Nephron progenitor cell (in vitro differentiated cells): ENCODE measurements at regions not wholly inside any gene's neighbourhood (a gene's known extent, or its start where the extent isn't known, plus 50 kb on each side); places are given as distances from the start of the nearest gene placed in this dataset.
A peak's percentile ranks its signal among the peaks of the same experiment; 100 is the strongest.

Source experiments
- DNase-seq: peaks from one replicate; pipeline ENCODE4 v3.0.0; 2021
- H3K27ac Mint-ChIP-seq: 2 replicates; pipeline ENCODE4 v1.8.0; 2021; ENCODE audit warnings: mild to moderate bottlenecking, moderate library complexity, mixed read lengths
- H3K27me3 Mint-ChIP-seq: 2 replicates; pipeline ENCODE4 v1.8.0; 2021; ENCODE audit warnings: mild to moderate bottlenecking, low read depth, mixed read lengths; ENCODE audit not compliant: poor library complexity
- H3K36me3 Mint-ChIP-seq: 2 replicates; pipeline ENCODE4 v1.8.0; 2021; ENCODE audit warnings: low read depth, mixed read lengths
- H3K4me1 Mint-ChIP-seq: 2 replicates; pipeline ENCODE4 v1.8.0; 2021; ENCODE audit warnings: mixed read lengths
- H3K4me3 Mint-ChIP-seq: 2 replicates; pipeline ENCODE4 v1.8.0; 2021; ENCODE audit warnings: mild to moderate bottlenecking, moderate library complexity, mixed read lengths
- H3K9me3 Mint-ChIP-seq: 2 replicates; pipeline ENCODE4 v1.8.0; 2021; ENCODE audit warnings: mild to moderate bottlenecking, moderate library complexity, mixed read lengths
- TF ChIP-seq, protein P1 (sequence below): fragments of 200-600 bp; sonication (generic); IDR thresholded peaks from 2 replicates; pipeline ENCODE4 v1.5.0; 2021; ENCODE audit warnings: antibody characterized with exemption

DNA sequence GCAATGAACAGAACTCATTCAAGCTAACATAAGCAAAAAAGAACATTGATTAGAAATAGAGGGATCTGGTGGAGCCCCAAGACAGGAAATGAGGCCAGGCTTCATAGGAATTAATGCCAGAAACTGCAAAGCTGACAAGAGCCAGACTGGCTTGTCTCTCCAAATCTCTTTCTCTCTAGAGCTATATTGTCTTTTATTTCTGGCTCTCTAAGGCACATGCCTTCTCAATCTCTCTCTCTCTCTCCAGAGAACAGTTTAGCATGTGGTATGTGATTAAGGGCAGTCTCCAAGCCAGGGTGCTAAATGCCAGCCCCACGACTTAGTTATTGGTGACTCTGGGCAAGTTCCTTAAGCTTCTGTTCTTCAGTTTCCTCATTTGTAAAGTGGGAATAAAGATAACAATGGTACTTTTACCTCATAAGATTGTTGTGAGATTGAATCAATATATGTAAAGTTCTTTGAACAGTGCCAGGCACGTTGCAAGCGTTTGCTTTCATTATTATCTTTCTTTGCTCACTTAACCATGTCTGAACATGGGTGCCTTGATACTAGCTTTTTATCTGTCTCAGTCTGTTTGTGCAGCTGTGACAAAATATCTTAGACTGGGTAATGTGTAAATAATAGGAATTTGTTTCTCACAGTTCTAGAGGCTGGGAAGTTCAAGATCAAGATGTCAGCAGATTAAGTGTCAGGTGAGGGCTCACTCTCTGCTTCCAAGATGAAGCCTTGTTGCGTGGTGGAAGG is 123.2 kb downstream of the BDH1 start:
- DNase-seq: no peak
- H3K4me1 Mint-ChIP-seq: peaks cover 77% of the 10 kb centered on the region

DNA sequence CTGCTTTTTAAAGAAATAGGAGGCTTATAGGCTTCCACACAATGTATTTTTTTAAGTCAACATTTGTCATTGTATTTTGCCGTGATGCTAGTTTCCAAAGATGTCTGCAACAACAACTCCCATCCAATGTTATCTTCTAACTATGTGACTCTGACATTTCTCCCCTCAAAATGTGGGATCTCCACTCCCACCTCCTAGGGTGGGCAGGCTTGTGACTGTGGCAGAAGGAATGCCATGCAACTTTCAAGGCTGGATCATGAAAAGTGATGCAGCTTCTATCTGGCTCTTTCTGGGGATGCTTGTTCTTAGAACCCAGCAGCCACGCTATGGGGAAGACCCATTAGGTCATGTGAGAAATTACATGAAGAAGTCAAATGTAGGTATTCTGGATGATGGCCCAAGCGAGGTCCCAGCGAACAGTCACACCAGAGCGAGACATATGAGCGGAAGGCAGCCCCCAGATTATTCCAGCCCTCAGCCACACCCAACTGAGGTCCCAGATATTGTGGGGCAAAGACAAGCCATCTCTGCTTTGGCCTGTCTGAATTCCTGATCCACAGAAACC is 124.3 kb downstream of the BDH1 start:
- no peak for DNase-seq
- Mint-ChIP-seq H3K27me3 (peaks cover 18% of the 10 kb centered on the region), H3K9me3 (peaks cover 13% of the 10 kb centered on the region), H3K4me3 (no peak overlapping the region), H3K4me1 (peaks cover 89% of the 10 kb centered on the region), H3K36me3 (peaks cover 6% of the 10 kb centered on the region), H3K27ac (no peak overlapping the region)
- TF ChIP-seq, protein P1, sequence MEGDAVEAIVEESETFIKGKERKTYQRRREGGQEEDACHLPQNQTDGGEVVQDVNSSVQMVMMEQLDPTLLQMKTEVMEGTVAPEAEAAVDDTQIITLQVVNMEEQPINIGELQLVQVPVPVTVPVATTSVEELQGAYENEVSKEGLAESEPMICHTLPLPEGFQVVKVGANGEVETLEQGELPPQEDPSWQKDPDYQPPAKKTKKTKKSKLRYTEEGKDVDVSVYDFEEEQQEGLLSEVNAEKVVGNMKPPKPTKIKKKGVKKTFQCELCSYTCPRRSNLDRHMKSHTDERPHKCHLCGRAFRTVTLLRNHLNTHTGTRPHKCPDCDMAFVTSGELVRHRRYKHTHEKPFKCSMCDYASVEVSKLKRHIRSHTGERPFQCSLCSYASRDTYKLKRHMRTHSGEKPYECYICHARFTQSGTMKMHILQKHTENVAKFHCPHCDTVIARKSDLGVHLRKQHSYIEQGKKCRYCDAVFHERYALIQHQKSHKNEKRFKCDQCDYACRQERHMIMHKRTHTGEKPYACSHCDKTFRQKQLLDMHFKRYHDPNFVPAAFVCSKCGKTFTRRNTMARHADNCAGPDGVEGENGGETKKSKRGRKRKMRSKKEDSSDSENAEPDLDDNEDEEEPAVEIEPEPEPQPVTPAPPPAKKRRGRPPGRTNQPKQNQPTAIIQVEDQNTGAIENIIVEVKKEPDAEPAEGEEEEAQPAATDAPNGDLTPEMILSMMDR: no peak

More for the DNA sequence above, 123.2 kb downstream of the BDH1 start:
- peaks cover 15% of the 10 kb centered on the region for H3K27me3 Mint-ChIP-seq
- no peak overlapping the region for H3K27ac Mint-ChIP-seq
- no peak overlapping the region for H3K4me3 Mint-ChIP-seq
- H3K9me3 Mint-ChIP-seq: peaks cover 13% of the 10 kb centered on the region
- TF ChIP-seq, protein P1: no peak
- H3K36me3 Mint-ChIP-seq: peaks cover 6% of the 10 kb centered on the region

DNA sequence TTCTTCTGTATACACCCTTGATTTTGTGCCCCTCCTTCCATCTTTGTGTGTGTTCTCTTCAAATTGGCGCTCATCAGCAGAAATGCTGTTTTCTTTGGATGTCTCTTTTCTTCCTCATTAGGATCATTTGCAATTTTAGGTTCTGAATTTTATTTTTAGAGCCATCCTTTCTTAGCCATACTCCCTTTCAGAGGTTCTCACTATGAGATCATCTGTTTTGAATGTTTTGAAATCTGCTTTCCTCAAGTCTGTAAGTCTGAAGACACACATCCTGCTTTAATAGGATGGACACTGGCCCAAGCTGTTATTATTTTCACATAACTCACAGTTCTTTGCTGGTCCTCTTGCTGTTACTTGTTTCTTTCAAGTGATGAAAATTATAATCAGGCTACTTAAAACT is 124.8 kb downstream of the BDH1 start:
- DNase-seq: no peak
- H3K36me3 Mint-ChIP-seq: peaks cover 6% of the 10 kb centered on the region
- H3K4me1 Mint-ChIP-seq: peaks cover 93% of the 10 kb centered on the region
- TF ChIP-seq, protein P1: no peak
- peaks cover 18% of the 10 kb centered on the region for H3K27me3 Mint-ChIP-seq
- peaks cover 13% of the 10 kb centered on the region for H3K9me3 Mint-ChIP-seq
- no peak overlapping the region for H3K27ac Mint-ChIP-seq
- H3K4me3 Mint-ChIP-seq: peak overlapping the region; percentile 10

DNA sequence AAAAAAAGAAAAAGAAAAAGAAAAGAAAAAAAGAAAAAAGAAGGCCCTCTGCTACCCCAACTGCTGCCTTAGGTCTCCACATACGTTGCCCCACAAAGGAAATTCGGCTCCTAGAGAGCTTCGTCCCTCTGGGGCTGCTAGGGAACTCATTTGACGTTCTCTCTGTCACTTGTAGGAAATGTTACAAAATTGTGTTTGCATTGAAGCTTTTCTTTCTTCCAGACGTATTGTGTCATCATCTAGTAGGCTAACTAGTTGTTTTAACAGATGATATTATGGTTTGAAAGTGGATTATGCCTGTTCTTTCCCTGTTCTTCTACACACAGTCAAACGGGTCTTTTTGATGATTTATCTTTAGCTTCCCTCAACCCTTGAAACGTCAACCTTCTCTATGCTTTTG is 125.3 kb downstream of the BDH1 start:
- H3K27me3 Mint-ChIP-seq: peaks cover 18% of the 10 kb centered on the region
- TF ChIP-seq, protein P1: no peak
- H3K4me3 Mint-ChIP-seq: peak overlapping the region; percentile 10
- DNase-seq: no peak
- H3K4me1 Mint-ChIP-seq: peaks cover 93% of the 10 kb centered on the region
- H3K9me3 Mint-ChIP-seq: peaks cover 13% of the 10 kb centered on the region
- H3K27ac Mint-ChIP-seq: peak overlapping the region; percentile 76
- peaks cover 6% of the 10 kb centered on the region for H3K36me3 Mint-ChIP-seq

DNA sequence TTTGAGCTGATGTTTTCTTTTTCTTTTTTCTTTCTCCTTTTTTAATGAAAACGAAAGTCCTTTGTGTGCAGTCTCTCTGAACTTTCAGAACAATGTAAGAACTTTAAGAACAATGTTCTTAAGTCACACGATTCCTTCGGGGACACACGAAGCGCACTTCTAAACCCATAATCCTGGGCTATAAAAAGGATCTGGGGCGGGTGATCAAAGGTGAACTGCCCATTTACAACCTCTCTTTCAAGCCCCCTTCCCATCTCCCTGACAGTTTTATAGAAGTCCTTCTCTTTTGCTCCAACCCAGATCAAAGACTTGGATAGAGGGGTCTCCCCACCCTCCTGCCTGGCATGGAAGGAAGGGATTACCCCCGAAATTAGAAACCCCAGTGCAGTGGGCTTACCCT is 126.8 kb downstream of the BDH1 start:
- peaks cover 18% of the 10 kb centered on the region for H3K27me3 Mint-ChIP-seq
- H3K4me3 Mint-ChIP-seq: peak overlapping the region; percentile 74
- peaks cover 3% of the 10 kb centered on the region for H3K36me3 Mint-ChIP-seq
- peaks cover 10% of the 10 kb centered on the region for H3K9me3 Mint-ChIP-seq
- peaks cover 93% of the 10 kb centered on the region for H3K4me1 Mint-ChIP-seq
- H3K27ac Mint-ChIP-seq: peak overlapping the region; percentile 83
- DNase-seq: peak; percentile 33
- TF ChIP-seq, protein P1: no peak
